ENCODE measurements at regions not wholly inside any gene's neighbourhood (a gene's known extent, or its start where the extent isn't known, plus 50 kb on each side); places are given as distances from the start of the nearest gene placed in this dataset.

- Histone ChIP-seq H3K23ac (ENCODE audit: low read length) (no peak overlapping the region), H3K14ac (ENCODE audit: low read length) (no peak overlapping the region), H3K18ac (ENCODE audit: low read length) (no peak overlapping the region), H3K27ac (ENCODE audit: low read depth, low read length) (no peak overlapping the region), H3K9ac (ENCODE audit: low read length) (no peak overlapping the region), H3K36me3 (ENCODE audit: control insufficient read depth in 1 of 2, insufficient read depth in 2 of 2, low read length in 2 of 2) (no peaks in the 10 kb centered on the region), H2AK5ac (ENCODE audit: low read length) (no peak overlapping the region), H2AFZ (ENCODE audit: insufficient read depth, low read length, poor library complexity) (no peak overlapping the region), H4K91ac (ENCODE audit: low read depth, low read length) (no peak overlapping the region), H3K79me1 (ENCODE audit: low read length) (no peaks in the 10 kb centered on the region), H3K4me1 (ENCODE audit: control insufficient read depth in 1 of 2, insufficient read depth in 2 of 2, low read length in 2 of 2) (no peaks in the 10 kb centered on the region), H3K4ac (ENCODE audit: low read depth, low read length) (no peak overlapping the region), H3K9me3 (ENCODE audit: insufficient read depth, low read depth, low read length) (no peaks in the 10 kb centered on the region), H3K4me2 (ENCODE audit: low read length) (no peak overlapping the region), H4K12ac (ENCODE audit: low read depth, low read length) (no peak overlapping the region), H4K8ac (ENCODE audit: low read depth, low read length) (no peak overlapping the region), H3K4me3 (ENCODE audit: low read depth, low read length) (no peak overlapping the region), H3K79me2 (ENCODE audit: control insufficient read depth, insufficient read depth, low read length, poor library complexity) (no peaks in the 10 kb centered on the region), H3K27me3 (ENCODE audit: insufficient read depth, low read length) (no peaks in the 10 kb centered on the region), H2BK5ac (ENCODE audit: low read depth, low read length, poor library complexity) (no peak overlapping the region), H2BK12ac (ENCODE audit: low read length) (no peak overlapping the region), H2BK120ac (ENCODE audit: insufficient read depth, low read length, poor library complexity) (no peak overlapping the region)
- WGBS (ENCODE audit: extremely low coverage, insufficient coverage, insufficient read length), result no CpG with 5 or more reads among the region's 8 CpGs
- peak; percentile 59 to 93 for DNase-seq
These were observed 55.8 kb upstream of the CDCA7L start for GRCh38 chr7:22001345-22002004.

GRCh38 chr7:21999896-22000295 lies 54.2 kb upstream of the CDCA7L start:
- Histone ChIP-seq H2BK5ac (ENCODE audit: low read depth, low read length, poor library complexity) (no peak overlapping the region), H3K4ac (ENCODE audit: low read depth, low read length) (no peak overlapping the region), H4K91ac (ENCODE audit: low read depth, low read length) (no peak overlapping the region), H3K18ac (ENCODE audit: low read length) (no peak overlapping the region), H3K23ac (ENCODE audit: low read length) (no peak overlapping the region), H3K79me1 (ENCODE audit: low read length) (no peaks in the 10 kb centered on the region), H3K4me2 (ENCODE audit: low read length) (no peak overlapping the region), H3K9me3 (ENCODE audit: insufficient read depth, low read depth, low read length) (no peaks in the 10 kb centered on the region), H3K27me3 (ENCODE audit: insufficient read depth, low read length) (no peaks in the 10 kb centered on the region), H3K9ac (ENCODE audit: low read length) (no peak overlapping the region), H2AFZ (ENCODE audit: insufficient read depth, low read length, poor library complexity) (no peak overlapping the region), H3K79me2 (ENCODE audit: control insufficient read depth, insufficient read depth, low read length, poor library complexity) (no peaks in the 10 kb centered on the region), H2BK120ac (ENCODE audit: insufficient read depth, low read length, poor library complexity) (no peak overlapping the region), H3K14ac (ENCODE audit: low read length) (no peak overlapping the region), H2AK5ac (ENCODE audit: low read length) (no peak overlapping the region), H4K8ac (ENCODE audit: low read depth, low read length) (no peak overlapping the region), H3K27ac (ENCODE audit: low read depth, low read length) (no peak overlapping the region), H3K4me3 (ENCODE audit: low read depth, low read length) (no peak overlapping the region), H3K36me3 (ENCODE audit: control insufficient read depth in 1 of 2, insufficient read depth in 2 of 2, low read length in 2 of 2) (no peaks in the 10 kb centered on the region), H4K12ac (ENCODE audit: low read depth, low read length) (no peak overlapping the region), H2BK12ac (ENCODE audit: low read length) (no peak overlapping the region), H3K4me1 (ENCODE audit: control insufficient read depth in 1 of 2, insufficient read depth in 2 of 2, low read length in 2 of 2) (no peaks in the 10 kb centered on the region)
- peak in 1 of 2 donors; percentile 1 for DNase-seq
- WGBS (ENCODE audit: extremely low coverage, insufficient coverage, insufficient read length), result no CpG with 5 or more reads among the region's 6 CpGs

GRCh38 chr7:21996641-21997040 lies 50.9 kb upstream of the CDCA7L start:
- no peaks in the 10 kb centered on the region for H3K27me3 ChIP-seq (ENCODE audit: insufficient read depth, low read length)
- no peak overlapping the region for H3K18ac ChIP-seq (ENCODE audit: low read length)
- no peak overlapping the region for H3K23ac ChIP-seq (ENCODE audit: low read length)
- no peak overlapping the region for H3K4me2 ChIP-seq (ENCODE audit: low read length)
- no peak overlapping the region for H3K9ac ChIP-seq (ENCODE audit: low read length)
- no peaks in the 10 kb centered on the region for H3K79me2 ChIP-seq (ENCODE audit: control insufficient read depth, insufficient read depth, low read length, poor library complexity)
- WGBS (ENCODE audit: extremely low coverage, insufficient coverage, insufficient read length), result no CpG with 5 or more reads among the region's 1 CpG
- H4K8ac ChIP-seq (ENCODE audit: low read depth, low read length), result no peak overlapping the region
- H4K12ac ChIP-seq (ENCODE audit: low read depth, low read length), result no peak overlapping the region
- no peak overlapping the region for H2BK12ac ChIP-seq (ENCODE audit: low read length)
- no peak overlapping the region for H4K91ac ChIP-seq (ENCODE audit: low read depth, low read length)
- no peak overlapping the region for H2AFZ ChIP-seq (ENCODE audit: insufficient read depth, low read length, poor library complexity)
- H3K36me3 ChIP-seq (ENCODE audit: control insufficient read depth in 1 of 2, insufficient read depth in 2 of 2, low read length in 2 of 2), result no peaks in the 10 kb centered on the region
- no peaks in the 10 kb centered on the region for H3K79me1 ChIP-seq (ENCODE audit: low read length)
- H3K9me3 ChIP-seq (ENCODE audit: insufficient read depth, low read depth, low read length), result no peaks in the 10 kb centered on the region
- H2BK5ac ChIP-seq (ENCODE audit: low read depth, low read length, poor library complexity), result no peak overlapping the region
- DNase-seq, result no peak
- no peak overlapping the region for H3K4ac ChIP-seq (ENCODE audit: low read depth, low read length)
- H3K4me1 ChIP-seq (ENCODE audit: control insufficient read depth in 1 of 2, insufficient read depth in 2 of 2, low read length in 2 of 2), result no peaks in the 10 kb centered on the region
- H3K4me3 ChIP-seq (ENCODE audit: low read depth, low read length), result no peak overlapping the region
- no peak overlapping the region for H3K14ac ChIP-seq (ENCODE audit: low read length)
- H3K27ac ChIP-seq (ENCODE audit: low read depth, low read length), result no peak overlapping the region
- no peak overlapping the region for H2BK120ac ChIP-seq (ENCODE audit: insufficient read depth, low read length, poor library complexity)
- no peak overlapping the region for H2AK5ac ChIP-seq (ENCODE audit: low read length)

All from trophoblast cell (in vitro differentiated cells and primary cell).